ENCODE measurements at regions not wholly inside any gene's neighbourhood (a gene's known extent, or its start where the extent isn't known, plus 50 kb on each side); places are given as distances from the start of the nearest gene placed in this dataset.

DNA sequence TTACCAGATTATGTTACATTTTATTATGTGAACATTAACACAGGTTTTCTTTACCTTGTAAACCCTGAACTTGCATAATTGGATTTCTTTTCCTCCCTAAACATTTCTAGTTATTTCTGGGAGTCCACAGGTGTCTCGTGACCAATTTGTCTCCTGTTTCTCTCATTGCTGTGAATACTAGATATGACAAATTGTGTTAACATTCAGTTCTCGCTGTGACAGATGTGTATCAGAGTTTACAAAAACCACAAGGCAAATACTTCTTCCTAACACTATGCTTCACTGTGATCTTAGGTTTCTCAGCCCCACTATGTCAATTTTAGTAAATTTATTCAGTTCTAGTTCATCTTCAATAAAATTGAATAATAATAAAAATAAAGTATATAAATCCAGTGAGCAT lies 1554.9 kb downstream of the EFNB2 start:
- Histone ChIP-seq H4K20me1 (ENCODE audit: insufficient read depth, low read length) (no peaks in the 10 kb centered on the region), H3K9ac (ENCODE audit: low read length) (no peak overlapping the region), H3K36me3 (replicated peaks; ENCODE audit: low read depth, low read length) (no peaks in the 10 kb centered on the region), H2AFZ (ENCODE audit: low read depth, low read length) (no peak overlapping the region), H3K4me1 (ENCODE audit: low read length) (peaks cover 16% of the 10 kb centered on the region), H3K4me3 (ENCODE audit: low read length) (no peak overlapping the region), H3K79me2 (ENCODE audit: low read length) (no peaks in the 10 kb centered on the region), H3K4me2 (ENCODE audit: low read length) (no peak overlapping the region), H3K27me3 (ENCODE audit: low read depth, low read length) (no peaks in the 10 kb centered on the region), H3K9me3 (ENCODE audit: insufficient read depth, low read length) (no peaks in the 10 kb centered on the region; the same call in 1 of the 2 replicates), H3K27ac (ENCODE audit: low read length) (no peak overlapping the region)
- TF ChIP-seq, protein P1, sequence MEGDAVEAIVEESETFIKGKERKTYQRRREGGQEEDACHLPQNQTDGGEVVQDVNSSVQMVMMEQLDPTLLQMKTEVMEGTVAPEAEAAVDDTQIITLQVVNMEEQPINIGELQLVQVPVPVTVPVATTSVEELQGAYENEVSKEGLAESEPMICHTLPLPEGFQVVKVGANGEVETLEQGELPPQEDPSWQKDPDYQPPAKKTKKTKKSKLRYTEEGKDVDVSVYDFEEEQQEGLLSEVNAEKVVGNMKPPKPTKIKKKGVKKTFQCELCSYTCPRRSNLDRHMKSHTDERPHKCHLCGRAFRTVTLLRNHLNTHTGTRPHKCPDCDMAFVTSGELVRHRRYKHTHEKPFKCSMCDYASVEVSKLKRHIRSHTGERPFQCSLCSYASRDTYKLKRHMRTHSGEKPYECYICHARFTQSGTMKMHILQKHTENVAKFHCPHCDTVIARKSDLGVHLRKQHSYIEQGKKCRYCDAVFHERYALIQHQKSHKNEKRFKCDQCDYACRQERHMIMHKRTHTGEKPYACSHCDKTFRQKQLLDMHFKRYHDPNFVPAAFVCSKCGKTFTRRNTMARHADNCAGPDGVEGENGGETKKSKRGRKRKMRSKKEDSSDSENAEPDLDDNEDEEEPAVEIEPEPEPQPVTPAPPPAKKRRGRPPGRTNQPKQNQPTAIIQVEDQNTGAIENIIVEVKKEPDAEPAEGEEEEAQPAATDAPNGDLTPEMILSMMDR (IDR thresholded peaks at IDR 0.05; ENCODE audit: low read depth, low read length), result no peak
- no peak for TF ChIP-seq EZH2phosphoT487 (IDR thresholded peaks at IDR 0.05; ENCODE audit: low read depth)

DNA sequence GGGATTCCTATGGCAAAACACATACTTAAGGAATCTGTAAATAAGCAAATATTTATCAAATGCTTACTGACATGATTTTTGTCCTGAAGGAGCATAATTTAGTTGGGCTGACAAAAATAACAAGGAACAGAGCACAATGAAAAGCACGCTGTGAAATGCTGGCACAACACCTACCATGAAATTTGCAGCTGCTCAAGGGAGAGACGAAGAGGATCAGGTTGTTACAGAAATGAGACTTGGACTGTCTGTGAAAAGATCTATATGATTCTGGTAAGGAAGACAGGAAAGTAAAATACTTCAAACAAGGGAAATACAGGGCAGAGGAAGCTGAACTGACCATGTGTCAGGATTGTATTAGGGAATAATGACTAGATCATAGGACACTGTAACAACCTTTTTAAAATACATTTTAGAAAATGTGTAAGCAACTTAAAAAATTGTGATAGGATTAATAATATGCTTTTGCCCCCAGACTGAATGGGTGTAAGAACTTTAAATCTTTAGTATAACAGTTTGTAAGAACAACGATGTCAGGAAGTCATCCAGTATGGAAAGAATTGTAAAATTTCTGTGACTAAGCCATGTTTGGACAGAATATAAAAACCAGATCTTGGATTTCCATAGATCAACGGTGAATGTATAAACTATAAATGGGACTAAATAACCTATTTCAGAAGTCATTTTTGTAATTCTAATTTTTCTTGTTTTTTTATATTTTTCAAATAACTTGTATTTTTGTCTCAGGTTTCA lies 1556.0 kb downstream of the EFNB2 start:
- no peaks in the 10 kb centered on the region for H3K79me2 ChIP-seq (ENCODE audit: low read length)

DNA sequence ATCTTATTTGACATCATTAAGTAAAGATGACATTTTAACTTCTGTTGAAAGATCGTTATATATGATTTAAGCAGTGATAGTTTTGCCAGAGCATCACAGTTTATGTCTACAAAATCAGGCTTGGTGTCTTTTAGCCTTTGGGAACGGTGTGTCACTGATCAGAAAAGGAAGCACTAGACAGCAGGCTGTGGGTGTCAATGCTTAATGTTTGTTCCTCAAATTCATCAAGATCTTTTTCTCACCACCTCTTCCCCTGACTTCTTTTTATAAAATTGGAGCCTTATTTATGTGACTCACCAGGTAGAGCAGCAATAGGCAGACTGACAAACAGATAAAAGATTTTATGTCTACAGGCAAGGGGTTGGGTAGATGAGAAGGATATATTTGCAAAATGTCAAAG lies 1558.5 kb downstream of the EFNB2 start:
- Histone ChIP-seq H3K27ac (ENCODE audit: low read length) (no peak overlapping the region), H3K9me3 (ENCODE audit: insufficient read depth, low read length) (no peaks in the 10 kb centered on the region), H4K20me1 (ENCODE audit: insufficient read depth, low read length) (no peaks in the 10 kb centered on the region), H3K27me3 (ENCODE audit: low read depth, low read length) (no peaks in the 10 kb centered on the region), H3K9ac (ENCODE audit: low read length) (no peak overlapping the region), H3K36me3 (replicated peaks; ENCODE audit: low read depth, low read length) (no peaks in the 10 kb centered on the region), H3K4me3 (ENCODE audit: low read length) (no peak overlapping the region), H2AFZ (ENCODE audit: low read depth, low read length) (no peak overlapping the region), H3K4me2 (ENCODE audit: low read length) (no peak overlapping the region), H3K4me1 (ENCODE audit: low read length) (no peaks in the 10 kb centered on the region), H3K79me2 (ENCODE audit: low read length) (no peaks in the 10 kb centered on the region)
- no peak for TF ChIP-seq EZH2phosphoT487 (IDR thresholded peaks at IDR 0.05; ENCODE audit: low read depth)
- TF ChIP-seq, protein P1 (IDR thresholded peaks at IDR 0.05; ENCODE audit: low read depth, low read length), result no peak

More for the DNA sequence above, 1556.0 kb downstream of the EFNB2 start:
- Histone ChIP-seq H4K20me1 (ENCODE audit: insufficient read depth, low read length) (no peaks in the 10 kb centered on the region), H3K36me3 (replicated peaks; ENCODE audit: low read depth, low read length) (no peaks in the 10 kb centered on the region), H2AFZ (ENCODE audit: low read depth, low read length) (0 out of 2 replicates have a peak overlapping the region, but pooled peaks have one; percentile 40), H3K9me3 (ENCODE audit: insufficient read depth, low read length) (no peaks in the 10 kb centered on the region; the same call in 1 of the 2 replicates), H3K4me3 (ENCODE audit: low read length) (no peak overlapping the region), H3K27me3 (ENCODE audit: low read depth, low read length) (no peaks in the 10 kb centered on the region), H3K9ac (ENCODE audit: low read length) (no peak overlapping the region), H3K27ac (ENCODE audit: low read length) (no peak overlapping the region), H3K4me2 (ENCODE audit: low read length) (no peak overlapping the region), H3K4me1 (ENCODE audit: low read length) (peaks cover 10% of the 10 kb centered on the region)
- TF ChIP-seq, protein P1 (IDR thresholded peaks at IDR 0.05; ENCODE audit: low read depth, low read length), result no peak
- TF ChIP-seq EZH2phosphoT487 (IDR thresholded peaks at IDR 0.05; ENCODE audit: low read depth), result no peak

DNA sequence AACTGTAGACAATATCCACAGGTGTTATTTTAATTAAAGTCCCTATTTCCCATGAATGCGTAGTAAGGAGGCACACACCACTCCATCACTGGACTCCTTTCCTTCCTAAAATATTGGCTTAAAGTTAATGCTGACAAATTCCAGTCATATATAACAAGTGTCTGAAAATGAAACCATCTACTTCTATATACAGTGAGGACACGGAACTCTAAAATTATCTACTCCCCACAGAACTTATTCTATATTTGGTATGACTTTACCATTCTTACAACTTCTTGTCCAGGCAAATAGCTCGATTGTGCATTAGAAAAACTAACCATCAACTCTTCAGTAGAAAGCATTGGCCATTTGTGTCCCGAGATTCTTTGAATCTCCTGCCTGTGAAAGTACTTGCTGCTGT lies 1560.2 kb downstream of the EFNB2 start:
- Histone ChIP-seq H4K20me1 (ENCODE audit: insufficient read depth, low read length) (no peaks in the 10 kb centered on the region), H3K27ac (ENCODE audit: low read length) (no peak overlapping the region), H3K79me2 (ENCODE audit: low read length) (no peaks in the 10 kb centered on the region), H3K9ac (ENCODE audit: low read length) (no peak overlapping the region), H3K4me3 (ENCODE audit: low read length) (no peak overlapping the region), H3K36me3 (replicated peaks; ENCODE audit: low read depth, low read length) (no peaks in the 10 kb centered on the region), H3K27me3 (ENCODE audit: low read depth, low read length) (no peaks in the 10 kb centered on the region), H3K9me3 (ENCODE audit: insufficient read depth, low read length) (no peaks in the 10 kb centered on the region), H2AFZ (ENCODE audit: low read depth, low read length) (no peak overlapping the region), H3K4me2 (ENCODE audit: low read length) (peak overlapping the region; percentile 7; the same call in 1 of the 2 replicates), H3K4me1 (ENCODE audit: low read length) (no peaks in the 10 kb centered on the region)
- TF ChIP-seq EZH2phosphoT487 (IDR thresholded peaks at IDR 0.05; ENCODE audit: low read depth), result no peak
- TF ChIP-seq, protein P1 (IDR thresholded peaks at IDR 0.05; ENCODE audit: low read depth, low read length), result no peak

Data from OCI-LY3 (cell line).